ENCODE measurements at regions not wholly inside any gene's neighbourhood (a gene's known extent, or its start where the extent isn't known, plus 50 kb on each side); places are given as distances from the start of the nearest gene placed in this dataset.

GRCh38 chr5:17813214-17813613 is 179.0 kb downstream of the TAF11L14 start:
- H3K4me1 ChIP-seq (ENCODE audit: control extremely low read depth in 1 of 4, control insufficient read depth in 4 of 4, insufficient read depth in 4 of 4, low read length in 3 of 4), result no peaks in the 10 kb centered on the region
- H3K27ac ChIP-seq (ENCODE audit: insufficient read depth in 1 of 2, low read depth in 1 of 2, low read length in 2 of 2, poor library complexity in 1 of 2, severe bottlenecking in 2 of 2), result no peak overlapping the region
- no peaks in the 10 kb centered on the region for H3K9me3 ChIP-seq (ENCODE audit: control extremely low read depth in 1 of 5, control insufficient read depth in 4 of 5, insufficient read depth in 2 of 5, low read depth in 1 of 5, low read length in 4 of 5)
- no peaks in the 10 kb centered on the region for H3K36me3 ChIP-seq (ENCODE audit: control insufficient read depth in 4 of 4, insufficient read depth in 4 of 4, low read length in 3 of 4)
- CTCF ChIA-PET, result no interaction called here
- H3K27me3 ChIP-seq (replicated peaks in 2 of 5; ENCODE audit: control insufficient read depth in 4 of 5, insufficient read depth in 5 of 5, low read length in 4 of 5), result no peaks in the 10 kb centered on the region
- no peak for DNase-seq
- 100% methylated on average over 4 of the region's 5 CpGs for WGBS (ENCODE audit: insufficient coverage)
- no peak overlapping the region for H3K4me3 ChIP-seq (ENCODE audit: control insufficient read depth in 1 of 7, extremely low read depth in 1 of 7, insufficient read depth in 4 of 7, low read depth in 2 of 7, low read length in 6 of 7)
- POLR2A ChIA-PET, result no interaction called here

GRCh38 chr5:17816505-17816904 is 182.2 kb downstream of the TAF11L14 start:
- WGBS (ENCODE audit: insufficient coverage), result no CpG with 5 or more reads among the region's 1 CpG
- H3K36me3 ChIP-seq (ENCODE audit: control insufficient read depth in 4 of 4, insufficient read depth in 4 of 4, low read length in 3 of 4), result no peaks in the 10 kb centered on the region
- no peak for DNase-seq
- ChIA-PET CTCF (no interaction called here), POLR2A (no interaction called here)
- no peaks in the 10 kb centered on the region for H3K27me3 ChIP-seq (replicated peaks in 2 of 5; ENCODE audit: control insufficient read depth in 4 of 5, insufficient read depth in 5 of 5, low read length in 4 of 5)
- H3K27ac ChIP-seq (ENCODE audit: insufficient read depth in 1 of 2, low read depth in 1 of 2, low read length in 2 of 2, poor library complexity in 1 of 2, severe bottlenecking in 2 of 2), result no peak overlapping the region
- no peaks in the 10 kb centered on the region for H3K9me3 ChIP-seq (ENCODE audit: control extremely low read depth in 1 of 5, control insufficient read depth in 4 of 5, insufficient read depth in 2 of 5, low read depth in 1 of 5, low read length in 4 of 5)
- no peak overlapping the region for H3K4me3 ChIP-seq (ENCODE audit: control insufficient read depth in 1 of 7, extremely low read depth in 1 of 7, insufficient read depth in 4 of 7, low read depth in 2 of 7, low read length in 6 of 7)
- no peaks in the 10 kb centered on the region for H3K4me1 ChIP-seq (ENCODE audit: control extremely low read depth in 1 of 4, control insufficient read depth in 4 of 4, insufficient read depth in 4 of 4, low read length in 3 of 4)

- Histone ChIP-seq H3K4me3 (ENCODE audit: control insufficient read depth in 1 of 7, extremely low read depth in 1 of 7, insufficient read depth in 4 of 7, low read depth in 2 of 7, low read length in 6 of 7) (no peak overlapping the region), H3K9me3 (ENCODE audit: control extremely low read depth in 1 of 5, control insufficient read depth in 4 of 5, insufficient read depth in 2 of 5, low read depth in 1 of 5, low read length in 4 of 5) (no peaks in the 10 kb centered on the region), H3K4me1 (ENCODE audit: control extremely low read depth in 1 of 4, control insufficient read depth in 4 of 4, insufficient read depth in 4 of 4, low read length in 3 of 4) (no peaks in the 10 kb centered on the region), H3K27ac (ENCODE audit: insufficient read depth in 1 of 2, low read depth in 1 of 2, low read length in 2 of 2, poor library complexity in 1 of 2, severe bottlenecking in 2 of 2) (no peak overlapping the region), H3K36me3 (ENCODE audit: control insufficient read depth in 4 of 4, insufficient read depth in 4 of 4, low read length in 3 of 4) (no peaks in the 10 kb centered on the region), H3K27me3 (replicated peaks in 2 of 5; ENCODE audit: control insufficient read depth in 4 of 5, insufficient read depth in 5 of 5, low read length in 4 of 5) (no peaks in the 10 kb centered on the region)
- ChIA-PET CTCF (no interaction called here), POLR2A (no interaction called here)
- WGBS (ENCODE audit: insufficient coverage), result no CpG with 5 or more reads among the region's 2 CpGs
- DNase-seq, result no peak
Observed at GRCh38 chr5:17816944-17817343, 182.7 kb downstream of the TAF11L14 start.

GRCh38 chr5:17817990-17818389 is 183.7 kb downstream of the TAF11L14 start:
- no peak for DNase-seq
- Histone ChIP-seq H3K36me3 (ENCODE audit: control insufficient read depth in 4 of 4, insufficient read depth in 4 of 4, low read length in 3 of 4) (no peaks in the 10 kb centered on the region), H3K27me3 (replicated peaks in 2 of 5; ENCODE audit: control insufficient read depth in 4 of 5, insufficient read depth in 5 of 5, low read length in 4 of 5) (no peaks in the 10 kb centered on the region), H3K27ac (ENCODE audit: insufficient read depth in 1 of 2, low read depth in 1 of 2, low read length in 2 of 2, poor library complexity in 1 of 2, severe bottlenecking in 2 of 2) (no peak overlapping the region), H3K4me3 (ENCODE audit: control insufficient read depth in 1 of 7, extremely low read depth in 1 of 7, insufficient read depth in 4 of 7, low read depth in 2 of 7, low read length in 6 of 7) (no peak overlapping the region), H3K4me1 (ENCODE audit: control extremely low read depth in 1 of 4, control insufficient read depth in 4 of 4, insufficient read depth in 4 of 4, low read length in 3 of 4) (no peaks in the 10 kb centered on the region), H3K9me3 (ENCODE audit: control extremely low read depth in 1 of 5, control insufficient read depth in 4 of 5, insufficient read depth in 2 of 5, low read depth in 1 of 5, low read length in 4 of 5) (no peaks in the 10 kb centered on the region)
- POLR2A ChIA-PET, result no interaction called here
- CTCF ChIA-PET, result interaction anchor here (1.2 kb wide), 1 partner anchor 16 kb away, joined by 3 read pairs; no protein-coding TSS in a partner anchor

- Histone ChIP-seq H3K4me3 (ENCODE audit: control insufficient read depth in 1 of 7, extremely low read depth in 1 of 7, insufficient read depth in 4 of 7, low read depth in 2 of 7, low read length in 6 of 7) (no peak overlapping the region), H3K27ac (ENCODE audit: insufficient read depth in 1 of 2, low read depth in 1 of 2, low read length in 2 of 2, poor library complexity in 1 of 2, severe bottlenecking in 2 of 2) (no peak overlapping the region), H3K4me1 (ENCODE audit: control extremely low read depth in 1 of 4, control insufficient read depth in 4 of 4, insufficient read depth in 4 of 4, low read length in 3 of 4) (no peaks in the 10 kb centered on the region), H3K27me3 (replicated peaks in 2 of 5; ENCODE audit: control insufficient read depth in 4 of 5, insufficient read depth in 5 of 5, low read length in 4 of 5) (no peaks in the 10 kb centered on the region), H3K9me3 (ENCODE audit: control extremely low read depth in 1 of 5, control insufficient read depth in 4 of 5, insufficient read depth in 2 of 5, low read depth in 1 of 5, low read length in 4 of 5) (no peaks in the 10 kb centered on the region), H3K36me3 (ENCODE audit: control insufficient read depth in 4 of 4, insufficient read depth in 4 of 4, low read length in 3 of 4) (no peaks in the 10 kb centered on the region)
- DNase-seq, result no peak
- ChIA-PET POLR2A (no interaction called here), CTCF (no interaction called here)
- no CpG with 5 or more reads among the region's 5 CpGs for WGBS (ENCODE audit: insufficient coverage)
Observed at GRCh38 chr5:17819783-17820182, 185.5 kb downstream of the TAF11L14 start.

GRCh38 chr5:17828681-17829080 is 194.4 kb downstream of the TAF11L14 start:
- Histone ChIP-seq H3K4me1 (ENCODE audit: control extremely low read depth in 1 of 4, control insufficient read depth in 4 of 4, insufficient read depth in 4 of 4, low read length in 3 of 4) (no peaks in the 10 kb centered on the region), H3K27me3 (replicated peaks in 2 of 5; ENCODE audit: control insufficient read depth in 4 of 5, insufficient read depth in 5 of 5, low read length in 4 of 5) (no peaks in the 10 kb centered on the region), H3K27ac (ENCODE audit: insufficient read depth in 1 of 2, low read depth in 1 of 2, low read length in 2 of 2, poor library complexity in 1 of 2, severe bottlenecking in 2 of 2) (no peak overlapping the region), H3K9me3 (ENCODE audit: control extremely low read depth in 1 of 5, control insufficient read depth in 4 of 5, insufficient read depth in 2 of 5, low read depth in 1 of 5, low read length in 4 of 5) (no peaks in the 10 kb centered on the region), H3K4me3 (ENCODE audit: control insufficient read depth in 1 of 7, extremely low read depth in 1 of 7, insufficient read depth in 4 of 7, low read depth in 2 of 7, low read length in 6 of 7) (no peak overlapping the region), H3K36me3 (ENCODE audit: control insufficient read depth in 4 of 4, insufficient read depth in 4 of 4, low read length in 3 of 4) (no peaks in the 10 kb centered on the region)
- POLR2A ChIA-PET, result no interaction called here
- CTCF ChIA-PET, result no interaction called here
- 100% methylated on average over 2 of the region's 2 CpGs for WGBS (ENCODE audit: insufficient coverage)
- no peak for DNase-seq

GRCh38 chr5:17829456-17829855 is 195.2 kb downstream of the TAF11L14 start:
- Histone ChIP-seq H3K4me3 (ENCODE audit: control insufficient read depth in 1 of 7, extremely low read depth in 1 of 7, insufficient read depth in 4 of 7, low read depth in 2 of 7, low read length in 6 of 7) (no peak overlapping the region), H3K9me3 (ENCODE audit: control extremely low read depth in 1 of 5, control insufficient read depth in 4 of 5, insufficient read depth in 2 of 5, low read depth in 1 of 5, low read length in 4 of 5) (no peaks in the 10 kb centered on the region), H3K27ac (ENCODE audit: insufficient read depth in 1 of 2, low read depth in 1 of 2, low read length in 2 of 2, poor library complexity in 1 of 2, severe bottlenecking in 2 of 2) (no peak overlapping the region), H3K36me3 (ENCODE audit: control insufficient read depth in 4 of 4, insufficient read depth in 4 of 4, low read length in 3 of 4) (no peaks in the 10 kb centered on the region), H3K27me3 (replicated peaks in 2 of 5; ENCODE audit: control insufficient read depth in 4 of 5, insufficient read depth in 5 of 5, low read length in 4 of 5) (no peaks in the 10 kb centered on the region), H3K4me1 (ENCODE audit: control extremely low read depth in 1 of 4, control insufficient read depth in 4 of 4, insufficient read depth in 4 of 4, low read length in 3 of 4) (no peaks in the 10 kb centered on the region)
- ChIA-PET POLR2A (no interaction called here), CTCF (no interaction called here)
- no peak for DNase-seq
- 100% methylated on average over 1 of the region's 3 CpGs for WGBS (ENCODE audit: insufficient coverage)

GRCh38 chr5:17831279-17831678 is 197.0 kb downstream of the TAF11L14 start:
- CTCF ChIA-PET, result no interaction called here
- WGBS (ENCODE audit: insufficient coverage), result 100% methylated on average over 1 of the region's 1 CpG

More at GRCh38 chr5:17831279-17831678, 197.0 kb downstream of the TAF11L14 start:
- Histone ChIP-seq H3K4me1 (ENCODE audit: control extremely low read depth in 1 of 4, control insufficient read depth in 4 of 4, insufficient read depth in 4 of 4, low read length in 3 of 4) (no peaks in the 10 kb centered on the region), H3K27me3 (replicated peaks in 2 of 5; ENCODE audit: control insufficient read depth in 4 of 5, insufficient read depth in 5 of 5, low read length in 4 of 5) (no peaks in the 10 kb centered on the region), H3K36me3 (ENCODE audit: control insufficient read depth in 4 of 4, insufficient read depth in 4 of 4, low read length in 3 of 4) (no peaks in the 10 kb centered on the region), H3K9me3 (ENCODE audit: control extremely low read depth in 1 of 5, control insufficient read depth in 4 of 5, insufficient read depth in 2 of 5, low read depth in 1 of 5, low read length in 4 of 5) (peaks cover 0 to 2% (median 0%) of the 10 kb centered on the region in 5 experiments), H3K4me3 (ENCODE audit: control insufficient read depth in 1 of 7, extremely low read depth in 1 of 7, insufficient read depth in 4 of 7, low read depth in 2 of 7, low read length in 6 of 7) (no peak overlapping the region), H3K27ac (ENCODE audit: insufficient read depth in 1 of 2, low read depth in 1 of 2, low read length in 2 of 2, poor library complexity in 1 of 2, severe bottlenecking in 2 of 2) (no peak overlapping the region)
- POLR2A ChIA-PET, result no interaction called here
- DNase-seq, result no peak
